K562 (cell line): ENCODE measurements at regions not wholly inside any gene's neighbourhood (a gene's known extent, or its start where the extent isn't known, plus 50 kb on each side); places are given as distances from the start of the nearest gene placed in this dataset.
A peak's percentile ranks its signal among the peaks of the same experiment; 100 is the strongest.

ENCODE experiments used
- AFF4 ChIP-seq: sonication (generic); formaldehyde crosslinking; IDR thresholded peaks from 2 replicates; pipeline ENCODE4 v1.8.0; 2023; ENCODE audit warnings: mild to moderate bottlenecking, missing genetic modification reagents
- ASH1L ChIP-seq: fragments of 450-650 bp; IDR thresholded peaks from 2 replicates; pipeline ENCODE4 v1.6.1; 2018; ENCODE audit warnings: borderline replicate concordance, mild to moderate bottlenecking, low read depth; ENCODE audit not compliant: partially characterized antibody
- BCLAF1 ChIP-seq, 2 experiments: fragments of 450-650 bp in 1 of 2; IDR thresholded peaks; 2 replicates each; pipeline ENCODE4 v1.6.1; 2011 to 2017; ENCODE audit warnings: low read depth in 2 of 2, antibody characterized with exemption in 1 of 2, borderline replicate concordance in 1 of 2, low read length in 1 of 2, mild to moderate bottlenecking in 1 of 2, mixed read lengths in 1 of 2; ENCODE audit not compliant: control insufficient read depth in 1 of 2
- BHLHE40 ChIP-seq: IDR thresholded peaks from 2 replicates; pipeline ENCODE4 v1.6.1; 2011; ENCODE audit warnings: low read length, improper control_type of control experiment
- BRD4 ChIP-seq: fragments of 200-600 bp; sonication (generic); IDR thresholded peaks from 2 replicates; pipeline ENCODE4 v1.6.1; 2017; ENCODE audit warnings: inconsistent platforms
- CBX3 ChIP-seq, 2 experiments: IDR thresholded peaks; 1 replicate in 1 of 2; 2 replicates in 1 of 2; pipeline ENCODE4 v1.6.1; 2012; ENCODE audit warnings: inconsistent platforms in 2 of 2, low read length in 2 of 2, borderline replicate concordance in 1 of 2, control low read depth in 1 of 2
- JUND ChIP-seq, 2 experiments: IDR thresholded peaks; 2 replicates in 1 of 2; 3 replicates in 1 of 2; pipeline ENCODE4 v1.6.1; 2011; ENCODE audit warnings: borderline replicate concordance in 2 of 2, low read depth in 2 of 2, low read length in 2 of 2, improper control_type of control experiment in 1 of 2, missing biosample characterization in 1 of 2, missing genetic modification characterization in 1 of 2, missing genetic modification reagents in 1 of 2
- MIER1 ChIP-seq: fragments of 450-650 bp; IDR thresholded peaks from 2 replicates; pipeline ENCODE4 v1.6.1; 2016; ENCODE audit warnings: antibody characterized with exemption, mild to moderate bottlenecking, low read depth
- NFE2 ChIP-seq: IDR thresholded peaks from 2 replicates; pipeline ENCODE4 v1.6.1; 2014; ENCODE audit warnings: antibody characterized with exemption, low read depth
- RBM25 ChIP-seq: fragments of 200-400 bp; formaldehyde crosslinking; IDR thresholded peaks from 2 replicates; pipeline ENCODE4 v1.6.1; 2018; ENCODE audit warnings: low read length, low read depth, moderate library complexity; ENCODE audit not compliant: severe bottlenecking
- SMAD2 ChIP-seq: fragments of 150-350 bp; IDR thresholded peaks from 2 replicates; pipeline ENCODE4 v1.6.1; 2014; ENCODE audit warnings: low read depth, mild to moderate bottlenecking, low read length
- SMAD3 ChIP-seq: fragments of 450-650 bp; formaldehyde crosslinking; conservative IDR thresholded peaks from 2 replicates; pipeline ENCODE4 v1.4.0; 2020; ENCODE audit warnings: mild to moderate bottlenecking
- TGIF2 ChIP-seq: sonication (generic); formaldehyde crosslinking; IDR thresholded peaks from 2 replicates; pipeline ENCODE4 v1.8.1; 2022; ENCODE audit warnings: mild to moderate bottlenecking, missing genetic modification reagents, moderate library complexity
- ZHX1 ChIP-seq: fragments of 150-350 bp; conservative IDR thresholded peaks from 2 replicates; pipeline ENCODE4 v1.6.1; 2014; ENCODE audit warnings: low read length
- ZNF354B ChIP-seq: fragments of 250-450 bp; sonication (Bioruptor Pico); IDR thresholded peaks from 2 replicates; pipeline ENCODE4 v1.4.0; 2020

GRCh38 chr2:42928692-42929545 is 136.5 kb upstream of the HAAO start (continued):
- TF ChIP-seq AFF4 (CRISPR knock-in tag) (no peak), NFE2 (no peak), SMAD3 (no peak), ZNF354B (no peak), RBM25 (no peak), BRD4 (0 out of 2 replicates have a peak, but pooled peaks have one; percentile 35), ZHX1 (no peak), TGIF2 (CRISPR knock-in tag) (no peak), BHLHE40 (peak; percentile 37; the same call in 1 of the 2 replicates), BCLAF1 (IDR thresholded peaks at IDR 0.05; ENCODE audit: borderline replicate concordance in 1 of 2, control insufficient read depth in 1 of 2, low read depth in 2 of 2, low read length in 1 of 2) (0 out of 4 replicates have a peak, but pooled peaks of 1 of the 2 experiments have one; percentile 22), ASH1L (no peak), MIER1 (no peak), CBX3 (IDR thresholded peaks at IDR 0.05; ENCODE audit: borderline replicate concordance in 1 of 2, low read length in 2 of 2) (peak in 1 of 2 experiments; percentile 44; a peak in 1 of 3 replicates), SMAD2 (no peak), JUND (IDR thresholded peaks at IDR 0.05; ENCODE audit: borderline replicate concordance, low read depth, low read length) (peak; percentile 44; the same call in 1 of the 2 replicates), JUND (tag; IDR thresholded peaks at IDR 0.05; ENCODE audit: borderline replicate concordance, low read depth, low read length) (peak; percentile 27; the same call in 1 of the 3 replicates)
